CD4-positive, alpha-beta T cell treated with Interleukin-10 for 1 hour (primary cell): ENCODE measurements at regions not wholly inside any gene's neighbourhood (a gene's known extent, or its start where the extent isn't known, plus 50 kb on each side); places are given as distances from the start of the nearest gene placed in this dataset.

ENCODE experiments used
- DNase-seq: peaks from one replicate; pipeline ENCODE4 v3.0.0-alpha.2; 2020

DNA sequence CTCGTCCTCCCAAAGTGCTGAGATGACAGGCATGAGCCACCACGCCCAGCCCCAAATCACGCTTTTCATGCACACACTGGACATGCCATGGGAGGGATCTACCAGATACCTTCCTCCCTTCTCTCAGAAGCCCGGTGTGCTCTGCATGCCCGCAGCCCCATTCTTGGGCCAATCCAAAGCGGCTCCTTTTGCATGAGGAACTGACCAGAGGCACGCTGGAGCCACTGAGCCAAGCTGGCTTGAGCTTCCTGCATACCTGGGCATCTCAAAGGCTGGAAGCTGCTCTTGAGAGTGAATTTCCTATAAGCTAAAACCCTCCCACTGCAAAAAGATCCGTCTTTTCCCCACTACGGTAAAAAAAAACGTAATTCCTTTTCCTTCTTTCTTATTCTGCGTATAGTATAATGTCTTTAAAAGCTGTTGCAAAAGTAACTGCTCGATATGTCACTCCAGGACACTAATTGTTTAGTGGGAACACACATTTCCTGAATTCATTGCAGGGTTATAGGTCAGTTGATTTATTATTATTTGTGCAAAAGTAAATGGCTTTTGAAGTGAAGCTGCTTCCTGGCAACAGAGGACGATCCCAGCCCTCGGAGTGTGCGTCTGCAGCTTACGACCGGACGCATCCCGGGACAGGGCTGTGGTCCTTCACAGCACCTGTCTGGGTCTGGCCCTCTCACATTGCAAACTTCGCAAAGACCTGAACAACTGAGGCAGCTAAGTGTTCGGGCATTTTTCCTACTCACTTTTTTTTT, 61.8 kb upstream of the ETS2 start:
- DNase-seq = no peak

DNA sequence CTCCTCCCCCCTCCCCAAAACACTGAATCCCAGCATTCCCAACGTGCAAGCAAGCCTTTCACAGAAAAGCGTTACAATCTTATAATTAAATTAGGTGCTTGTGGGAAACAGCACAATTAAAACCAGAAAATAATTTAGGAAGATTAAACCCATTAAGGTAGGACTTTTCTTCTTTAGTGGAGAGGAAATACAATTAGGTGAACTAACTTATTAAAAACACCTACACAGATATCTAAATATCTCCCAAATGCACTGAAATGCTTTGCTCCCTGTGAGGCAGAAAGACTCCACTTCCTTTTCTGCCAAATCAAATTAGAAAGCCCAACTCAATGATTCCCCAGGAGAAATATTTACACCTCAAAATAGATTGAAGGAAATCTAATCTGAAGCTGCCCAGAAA, 60.9 kb upstream of the ETS2 start:
- no peak for DNase-seq

- DNase-seq = no peak
Measured at GRCh38 chr21:38747810-38748209, 57.9 kb upstream of the ETS2 start.

- no peak for DNase-seq
Measured at GRCh38 chr21:38751379-38752050, 54.2 kb upstream of the ETS2 start.

DNA sequence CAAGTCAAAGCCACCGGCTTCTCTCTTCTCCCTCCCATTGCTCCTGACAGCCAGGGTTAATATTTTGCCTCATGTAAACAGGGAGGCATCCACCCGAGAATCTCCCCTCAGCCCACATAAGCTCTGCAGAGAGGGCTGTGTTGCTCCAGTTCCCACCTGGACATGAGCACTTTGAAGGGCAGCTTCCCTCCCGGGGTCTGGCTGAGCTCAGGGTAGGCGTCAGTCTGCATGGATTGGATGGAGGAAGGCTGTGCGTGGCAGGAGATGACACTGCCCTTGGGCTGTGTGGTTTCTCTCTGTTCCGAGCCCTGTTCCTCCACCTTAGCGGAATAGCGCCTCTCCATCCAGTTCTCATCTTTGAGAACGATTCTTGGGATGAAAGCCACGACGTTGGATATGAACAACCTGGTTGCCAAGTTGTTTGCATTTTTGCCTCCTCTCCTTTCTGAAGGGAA, 53.7 kb upstream of the ETS2 start:
- no peak for DNase-seq

DNA sequence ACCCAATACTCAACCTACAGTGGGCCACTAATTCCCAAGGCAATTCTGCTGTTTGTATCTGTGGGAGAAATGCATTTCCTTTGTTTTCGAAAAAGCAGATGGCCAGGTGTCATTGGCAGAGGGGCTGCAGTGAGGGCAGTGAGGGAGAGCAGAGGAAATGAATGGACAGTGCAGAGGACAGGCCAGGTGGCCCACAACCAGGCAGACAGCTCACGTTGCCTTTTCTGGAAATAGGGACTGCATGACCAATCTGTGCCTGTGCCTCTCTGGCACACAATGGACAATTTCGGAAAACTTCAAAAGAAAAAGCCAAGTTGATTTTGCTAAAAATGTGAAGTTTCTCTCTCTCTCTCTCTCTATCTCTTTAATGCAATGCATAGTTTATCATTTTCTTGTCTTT, 52.6 kb upstream of the ETS2 start:
- no peak for DNase-seq

DNA sequence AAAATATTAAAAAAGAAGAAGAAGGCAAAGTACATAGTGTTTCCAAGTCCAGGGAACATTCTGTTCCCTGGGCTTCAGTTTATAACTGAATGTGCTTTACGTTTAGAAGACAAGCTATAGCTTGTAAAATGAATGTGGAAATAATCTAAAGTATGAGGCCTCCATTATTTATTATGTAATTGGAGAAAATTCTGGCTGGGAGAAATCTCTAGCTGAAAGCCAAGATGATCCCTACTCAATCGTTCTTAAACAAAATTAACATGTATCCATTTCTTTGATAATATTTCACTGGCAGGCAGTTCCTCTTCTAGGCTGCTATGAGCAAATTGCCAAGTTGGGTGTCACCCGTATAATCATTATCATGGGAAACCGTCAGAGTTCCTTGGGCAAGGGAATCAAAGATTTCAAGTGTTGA, 52.2 kb upstream of the ETS2 start:
- DNase-seq = no peak
